Caco-2 (cell line): ENCODE measurements at regions not wholly inside any gene's neighbourhood (a gene's known extent, or its start where the extent isn't known, plus 50 kb on each side); places are given as distances from the start of the nearest gene placed in this dataset.

Experiments
- BruUV-seq: library from RNA; stranded (reverse); fragments of 400-500 nt; replicated peaks from 2 replicates; lab custom pipeline; 2021; lab: Mats Ljungman, UMichigan
- CTCF ChIA-PET: fragments of 300-600 bp; sonication (Branson Sonifier 250); formaldehyde crosslinking; loops from one replicate; lab custom pipeline; 2022; ENCODE audit warnings: antibody characterized with exemption; lab: Charles Lee
- POLR2A ChIA-PET: fragments of 300-600 bp; sonication (Branson Sonifier 250); formaldehyde crosslinking; loops from one replicate; lab custom pipeline; 2022; ENCODE audit warnings: antibody characterized with exemption; lab: Charles Lee
- DNase-seq, 2 experiments: peaks; one replicate each; pipeline versions ENCODE4 v3.0.0 to v3.0.0-alpha.2; 2020 to 2022
- H3K27me3 ChIP-seq: replicated peaks from 2 replicates; pipeline ENCODE4 v1.6.0; 2011; ENCODE audit warnings: low read length; ENCODE audit not compliant: control insufficient read depth, insufficient read depth
- H3K36me3 ChIP-seq: 2 replicates; pipeline ENCODE4 v1.5.1; 2011; ENCODE audit warnings: low read length; ENCODE audit not compliant: control insufficient read depth, insufficient read depth
- H3K4me1 ChIP-seq: fragments of 250-450 bp; sonication (Bioruptor Pico); 2 replicates; pipeline ENCODE4 v1.5.1; 2020; ENCODE audit warnings: mild to moderate bottlenecking
- H3K4me3 ChIP-seq: 2 replicates; pipeline ENCODE4 v1.5.1; 2011; ENCODE audit warnings: low read depth, mild to moderate bottlenecking, control low read depth, low read length
- H3K9me3 ChIP-seq: fragments of 250-450 bp; sonication (Bioruptor Pico); 2 replicates; pipeline ENCODE4 v1.5.1; 2020; ENCODE audit warnings: mild to moderate bottlenecking, moderate library complexity
- H3K27ac Mint-ChIP-seq: one replicate; pipeline ENCODE4 v1.8.0; 2022; ENCODE audit warnings: mixed read lengths; ENCODE audit not compliant: unreplicated experiment
- H3K27me3 Mint-ChIP-seq: one replicate; pipeline ENCODE4 v1.8.0; 2022; ENCODE audit warnings: mixed read lengths; ENCODE audit not compliant: insufficient read depth, unreplicated experiment
- H3K36me3 Mint-ChIP-seq: one replicate; pipeline ENCODE4 v1.8.0; 2022; ENCODE audit warnings: mild to moderate bottlenecking, mixed read lengths; ENCODE audit not compliant: insufficient read depth, unreplicated experiment
- H3K4me1 Mint-ChIP-seq: one replicate; pipeline ENCODE4 v1.8.0; 2022; ENCODE audit warnings: low read depth, mixed read lengths; ENCODE audit not compliant: unreplicated experiment
- H3K4me3 Mint-ChIP-seq: one replicate; pipeline ENCODE4 v1.8.0; 2022; ENCODE audit warnings: mild to moderate bottlenecking, moderate library complexity, mixed read lengths; ENCODE audit not compliant: unreplicated experiment
- H3K9me3 Mint-ChIP-seq: one replicate; pipeline ENCODE4 v1.8.0; 2022; ENCODE audit warnings: mixed read lengths; ENCODE audit not compliant: unreplicated experiment
- intact Hi-C: fragments of 100-400 bp; cut with micrococcal nuclease; formaldehyde crosslinking; loops from one replicate; pipeline ENCODE4 v1.10.0; 2022; ENCODE audit not compliant: unreplicated experiment
- TF ChIP-seq, protein P1 (sequence below), 2 experiments: fragments of 200-600 bp in 1 of 2; IDR thresholded peaks; 1 replicate in 1 of 2; 2 replicates in 1 of 2; pipeline versions ENCODE4 v1.5.1 to v1.8.0; 2011 to 2022; ENCODE audit warnings: antibody characterized with exemption in 1 of 2, control low read depth in 1 of 2, inconsistent platforms in 1 of 2, low read depth in 1 of 2, low read length in 1 of 2, mild to moderate bottlenecking in 1 of 2, moderate library complexity in 1 of 2; ENCODE audit not compliant: insufficient read depth in 1 of 2, severe bottlenecking in 1 of 2, unreplicated experiment in 1 of 2

- TF ChIP-seq, protein P1, sequence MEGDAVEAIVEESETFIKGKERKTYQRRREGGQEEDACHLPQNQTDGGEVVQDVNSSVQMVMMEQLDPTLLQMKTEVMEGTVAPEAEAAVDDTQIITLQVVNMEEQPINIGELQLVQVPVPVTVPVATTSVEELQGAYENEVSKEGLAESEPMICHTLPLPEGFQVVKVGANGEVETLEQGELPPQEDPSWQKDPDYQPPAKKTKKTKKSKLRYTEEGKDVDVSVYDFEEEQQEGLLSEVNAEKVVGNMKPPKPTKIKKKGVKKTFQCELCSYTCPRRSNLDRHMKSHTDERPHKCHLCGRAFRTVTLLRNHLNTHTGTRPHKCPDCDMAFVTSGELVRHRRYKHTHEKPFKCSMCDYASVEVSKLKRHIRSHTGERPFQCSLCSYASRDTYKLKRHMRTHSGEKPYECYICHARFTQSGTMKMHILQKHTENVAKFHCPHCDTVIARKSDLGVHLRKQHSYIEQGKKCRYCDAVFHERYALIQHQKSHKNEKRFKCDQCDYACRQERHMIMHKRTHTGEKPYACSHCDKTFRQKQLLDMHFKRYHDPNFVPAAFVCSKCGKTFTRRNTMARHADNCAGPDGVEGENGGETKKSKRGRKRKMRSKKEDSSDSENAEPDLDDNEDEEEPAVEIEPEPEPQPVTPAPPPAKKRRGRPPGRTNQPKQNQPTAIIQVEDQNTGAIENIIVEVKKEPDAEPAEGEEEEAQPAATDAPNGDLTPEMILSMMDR (IDR thresholded peaks at IDR 0.05; ENCODE audit: insufficient read depth in 1 of 2, low read depth in 1 of 2, low read length in 1 of 2, severe bottlenecking in 1 of 2, unreplicated experiment in 1 of 2): no peak
- POLR2A ChIA-PET: no interaction called here
Measured at GRCh38 chr18:51478908-51479307, 281.4 kb upstream of the MEX3C start.

DNA sequence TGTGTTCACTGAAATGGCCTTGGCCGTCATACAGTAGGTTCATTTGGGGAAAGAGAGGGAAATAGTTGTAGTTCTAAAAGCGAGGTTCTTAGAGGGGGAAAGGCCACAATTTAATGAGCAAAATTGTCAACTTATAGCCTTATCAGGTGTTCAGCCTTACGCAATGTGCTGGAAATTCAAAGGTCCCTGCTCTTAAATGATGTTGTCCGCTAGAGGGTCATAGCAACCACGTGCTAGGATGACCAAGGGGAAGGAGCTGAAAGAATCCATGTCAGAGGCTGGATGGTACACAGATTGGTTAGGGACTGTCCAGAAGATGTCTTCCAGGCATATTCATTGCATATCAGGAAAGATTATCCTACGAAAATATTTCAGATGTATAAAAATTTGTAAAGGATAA, 282.3 kb upstream of the MEX3C start:
- no peak overlapping the region for H3K4me3 Mint-ChIP-seq
- Histone ChIP-seq H3K4me1 (no peaks in the 10 kb centered on the region), H3K4me3 (no peak overlapping the region), H3K27me3 (no peaks in the 10 kb centered on the region), H3K36me3 (no peaks in the 10 kb centered on the region), H3K9me3 (no peaks in the 10 kb centered on the region)
- no peaks in the 10 kb centered on the region for H3K36me3 Mint-ChIP-seq
- H3K9me3 Mint-ChIP-seq: no peaks in the 10 kb centered on the region
- no peak overlapping the region for H3K27ac Mint-ChIP-seq
- POLR2A ChIA-PET: no interaction called here
- TF ChIP-seq, protein P1 (IDR thresholded peaks at IDR 0.05; ENCODE audit: insufficient read depth in 1 of 2, low read depth in 1 of 2, low read length in 1 of 2, severe bottlenecking in 1 of 2, unreplicated experiment in 1 of 2): no peak
- H3K27me3 Mint-ChIP-seq: no peaks in the 10 kb centered on the region
- no peaks in the 10 kb centered on the region for H3K4me1 Mint-ChIP-seq
- intact Hi-C loops: no loop called here
- DNase-seq: no peak
- BruUV-seq: no TSS peak
- CTCF ChIA-PET: no interaction called here

More at GRCh38 chr18:51478908-51479307, 281.4 kb upstream of the MEX3C start:
- no peaks in the 10 kb centered on the region for H3K27me3 ChIP-seq
- H3K4me3 ChIP-seq: no peak overlapping the region
- no TSS peak for BruUV-seq
- intact Hi-C loops: no loop called here
- H3K9me3 ChIP-seq: no peaks in the 10 kb centered on the region
- H3K36me3 ChIP-seq: no peaks in the 10 kb centered on the region
- H3K36me3 Mint-ChIP-seq: no peaks in the 10 kb centered on the region
- no peak for DNase-seq
- no peak overlapping the region for H3K27ac Mint-ChIP-seq
- CTCF ChIA-PET: no interaction called here
- no peaks in the 10 kb centered on the region for H3K4me1 Mint-ChIP-seq
- H3K4me1 ChIP-seq: no peaks in the 10 kb centered on the region
- H3K27me3 Mint-ChIP-seq: no peaks in the 10 kb centered on the region
- no peak overlapping the region for H3K4me3 Mint-ChIP-seq
- H3K9me3 Mint-ChIP-seq: no peaks in the 10 kb centered on the region

GRCh38 chr18:51480407-51481261, 283.2 kb upstream of the MEX3C start:
- TF ChIP-seq, protein P1 (IDR thresholded peaks at IDR 0.05; ENCODE audit: insufficient read depth in 1 of 2, low read depth in 1 of 2, low read length in 1 of 2, severe bottlenecking in 1 of 2, unreplicated experiment in 1 of 2): no peak
- CTCF ChIA-PET: no interaction called here
- no peaks in the 10 kb centered on the region for H3K36me3 Mint-ChIP-seq
- no peaks in the 10 kb centered on the region for H3K27me3 Mint-ChIP-seq
- no peaks in the 10 kb centered on the region for H3K27me3 ChIP-seq
- POLR2A ChIA-PET: no interaction called here
- no peaks in the 10 kb centered on the region for H3K9me3 Mint-ChIP-seq
- no peaks in the 10 kb centered on the region for H3K9me3 ChIP-seq
- no peaks in the 10 kb centered on the region for H3K4me1 ChIP-seq
- no peak for DNase-seq
- H3K4me1 Mint-ChIP-seq: no peaks in the 10 kb centered on the region
- no TSS peak for BruUV-seq
- H3K36me3 ChIP-seq: no peaks in the 10 kb centered on the region
- H3K27ac Mint-ChIP-seq: no peak overlapping the region
- H3K4me3 ChIP-seq: no peak overlapping the region
- H3K4me3 Mint-ChIP-seq: no peak overlapping the region
- intact Hi-C loops: no loop called here
